ENCODE measurements at regions not wholly inside any gene's neighbourhood (a gene's known extent, or its start where the extent isn't known, plus 50 kb on each side); places are given as distances from the start of the nearest gene placed in this dataset.
"Not testable (repeated sequence)": the region's sequence is repeated elsewhere in the genome, so short reads cannot be mapped to it uniquely, and the experiment has no call there.

DNA sequence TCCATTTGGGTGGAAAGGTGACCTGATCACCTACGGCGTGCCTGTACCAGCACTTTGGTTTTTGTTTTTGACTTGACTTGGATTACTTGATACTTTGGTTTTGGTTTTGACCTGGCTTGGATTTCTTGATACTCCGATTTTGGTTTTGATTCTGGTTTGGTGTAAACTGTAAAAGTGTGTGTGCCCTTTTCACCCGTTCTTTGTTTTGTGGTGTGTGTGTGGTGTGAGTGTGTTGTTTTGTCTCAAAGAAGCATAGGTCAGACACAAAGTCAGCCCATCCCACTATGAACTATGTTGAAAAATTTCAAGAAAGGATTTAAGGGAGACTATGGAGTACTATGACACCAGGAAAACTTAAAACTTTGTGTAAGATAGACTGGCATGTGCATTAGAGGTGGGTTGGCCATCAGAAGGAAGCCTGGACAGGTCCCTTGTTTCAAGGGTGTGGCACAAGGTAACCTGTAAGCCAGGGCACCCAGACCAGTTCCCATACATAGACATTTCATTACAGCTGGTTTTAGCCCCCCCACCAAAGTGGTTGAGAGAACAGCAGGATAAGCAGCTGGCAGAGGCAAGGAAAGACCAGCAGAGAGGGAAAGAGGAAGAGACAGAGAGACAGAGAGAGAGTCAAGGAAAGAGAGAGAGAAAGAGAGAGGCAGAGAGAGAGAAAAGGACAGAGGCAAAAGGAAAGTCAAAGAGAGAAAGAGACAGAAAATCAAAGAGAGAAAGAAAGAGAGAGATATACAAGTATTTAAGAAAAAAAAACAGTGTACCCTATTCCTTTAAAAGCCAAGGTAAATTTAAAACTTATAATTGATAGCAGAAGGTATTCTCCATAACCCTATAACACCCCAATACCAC is 187.9 kb upstream of the NDUFV2 start (continued):
- TF ChIP-seq, protein P1, sequence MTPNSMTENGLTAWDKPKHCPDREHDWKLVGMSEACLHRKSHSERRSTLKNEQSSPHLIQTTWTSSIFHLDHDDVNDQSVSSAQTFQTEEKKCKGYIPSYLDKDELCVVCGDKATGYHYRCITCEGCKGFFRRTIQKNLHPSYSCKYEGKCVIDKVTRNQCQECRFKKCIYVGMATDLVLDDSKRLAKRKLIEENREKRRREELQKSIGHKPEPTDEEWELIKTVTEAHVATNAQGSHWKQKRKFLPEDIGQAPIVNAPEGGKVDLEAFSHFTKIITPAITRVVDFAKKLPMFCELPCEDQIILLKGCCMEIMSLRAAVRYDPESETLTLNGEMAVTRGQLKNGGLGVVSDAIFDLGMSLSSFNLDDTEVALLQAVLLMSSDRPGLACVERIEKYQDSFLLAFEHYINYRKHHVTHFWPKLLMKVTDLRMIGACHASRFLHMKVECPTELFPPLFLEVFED (CRISPR knock-in tag; conservative IDR thresholded peaks at IDR 0.05) = peak; percentile 79
- TF ChIP-seq MYC (IDR thresholded peaks at IDR 0.05; ENCODE audit: low read depth, low read length) = not testable (repeated sequence)
- 0 out of 2 replicates have a peak, but pooled peaks have one; percentile 65 for TF ChIP-seq MYC (CRISPR knock-in tag; IDR thresholded peaks at IDR 0.05; ENCODE audit: borderline replicate concordance, low read depth)
- peak; percentile 21; the same call in 1 of the 2 replicates for TF ChIP-seq NCOA1 (IDR thresholded peaks at IDR 0.05; ENCODE audit: low read depth)
- peak; percentile 15; the same call in 1 of the 2 replicates for TF ChIP-seq HDAC2 (IDR thresholded peaks at IDR 0.05)
- TF ChIP-seq POLR2A (conservative IDR thresholded peaks at IDR 0.05) = peak; percentile 42; the same call in 1 of the 2 replicates
- TF ChIP-seq THRAP3 (IDR thresholded peaks at IDR 0.05; ENCODE audit: borderline replicate concordance) = peak; percentile 48
- peak in 1 of 2 experiments; percentile 44; a peak in 3 of 4 replicates for TF ChIP-seq TRIM24 (IDR thresholded peaks at IDR 0.05)
- 0 out of 2 replicates have a peak, but pooled peaks have one; percentile 13 for TF ChIP-seq ZNF76 (CRISPR knock-in tag; IDR thresholded peaks at IDR 0.05; ENCODE audit: borderline replicate concordance)
- TF ChIP-seq ZKSCAN8 (CRISPR knock-in tag; IDR thresholded peaks at IDR 0.05) = 0 out of 2 replicates have a peak, but pooled peaks have one; percentile 61
- TF ChIP-seq FOXK2 (conservative IDR thresholded peaks at IDR 0.05 in 1 of 2, IDR thresholded peaks at IDR 0.05 in 1 of 2; ENCODE audit: low read depth in 2 of 2) = peak in 1 of 2 experiments; percentile 29; a peak in 1 of 4 replicates
- 0 out of 2 replicates have a peak, but pooled peaks have one; percentile 23 for TF ChIP-seq ARID2 (IDR thresholded peaks at IDR 0.05)
- 0 out of 2 replicates have a peak, but pooled peaks have one; percentile 11 for TF ChIP-seq NCOA6 (IDR thresholded peaks at IDR 0.05)
- 0 out of 2 replicates have a peak, but pooled peaks have one; percentile 0 for TF ChIP-seq TAL1 (IDR thresholded peaks at IDR 0.05)
- TF ChIP-seq MTA2 (IDR thresholded peaks at IDR 0.05; ENCODE audit: low read depth) = peak; percentile 53
- peak; percentile 15 for TF ChIP-seq HDAC3 (IDR thresholded peaks at IDR 0.05; ENCODE audit: borderline replicate concordance, partially characterized antibody)
- TF ChIP-seq ASH1L (IDR thresholded peaks at IDR 0.05; ENCODE audit: borderline replicate concordance, low read depth, partially characterized antibody) = peak; percentile 27
- peak; percentile 53 for TF ChIP-seq ARHGAP35 (IDR thresholded peaks at IDR 0.05; ENCODE audit: partially characterized antibody)
- peak; percentile 65 for TF ChIP-seq TAF7 (tag; IDR thresholded peaks at IDR 0.05)
- 0 out of 2 replicates have a peak, but pooled peaks have one; percentile 2 for TF ChIP-seq ZNF707 (CRISPR knock-in tag; conservative IDR thresholded peaks at IDR 0.05)
- peak; percentile 35; the same call in 1 of the 2 replicates for TF ChIP-seq BCOR (IDR thresholded peaks at IDR 0.05)
- TF ChIP-seq, protein P2, sequence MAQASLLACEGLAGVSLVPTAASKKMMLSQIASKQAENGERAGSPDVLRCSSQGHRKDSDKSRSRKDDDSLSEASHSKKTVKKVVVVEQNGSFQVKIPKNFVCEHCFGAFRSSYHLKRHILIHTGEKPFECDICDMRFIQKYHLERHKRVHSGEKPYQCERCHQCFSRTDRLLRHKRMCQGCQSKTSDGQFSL (CRISPR knock-in tag; IDR thresholded peaks at IDR 0.05) = peak; percentile 87
- TF ChIP-seq, protein P2 (tag; IDR thresholded peaks at IDR 0.05) = peak in 1 of 2 experiments; percentile 30; a peak in 1 of 4 replicates
- peak; percentile 42; the same call in 1 of the 2 replicates for TF ChIP-seq EHMT2 (IDR thresholded peaks at IDR 0.05)
- TF ChIP-seq CC2D1A (IDR thresholded peaks at IDR 0.05) = peak; percentile 60
- peak; percentile 4 for TF ChIP-seq SAP30 (IDR thresholded peaks at IDR 0.05; ENCODE audit: borderline replicate concordance, insufficient read depth, low read depth, low read length, poor library complexity, severe bottlenecking)
- peak; percentile 43 to 48; a peak in 2 of 4 replicates for TF ChIP-seq KDM1A (IDR thresholded peaks at IDR 0.05)

All from K562 (cell line).